ENCODE measurements at regions not wholly inside any gene's neighbourhood (a gene's known extent, or its start where the extent isn't known, plus 50 kb on each side); places are given as distances from the start of the nearest gene placed in this dataset.

DNA sequence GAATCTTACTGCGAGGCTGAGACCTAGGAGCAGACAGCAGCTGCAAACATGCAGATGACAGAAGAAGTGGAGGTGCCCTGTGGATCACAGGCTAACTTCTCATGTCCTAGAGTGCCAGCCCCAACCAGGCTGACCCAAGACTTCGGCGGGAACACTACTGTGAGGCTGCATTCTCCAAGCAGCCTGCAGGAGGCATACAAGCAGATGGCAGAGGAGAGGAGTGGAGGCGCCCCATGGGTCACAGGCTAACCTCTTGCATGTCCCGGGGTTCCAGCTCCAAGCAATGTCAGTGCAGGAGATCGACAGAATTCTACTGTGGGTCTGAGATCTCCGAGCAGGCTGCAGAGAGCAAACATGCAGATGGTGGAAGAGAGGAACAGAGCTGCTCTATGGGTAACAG is 98.1 kb upstream of the ZNF678 start:
- ChIA-PET POLR2A (ENCODE audit: low non-redundant PET) (no interaction called here), CTCF (no interaction called here)

DNA sequence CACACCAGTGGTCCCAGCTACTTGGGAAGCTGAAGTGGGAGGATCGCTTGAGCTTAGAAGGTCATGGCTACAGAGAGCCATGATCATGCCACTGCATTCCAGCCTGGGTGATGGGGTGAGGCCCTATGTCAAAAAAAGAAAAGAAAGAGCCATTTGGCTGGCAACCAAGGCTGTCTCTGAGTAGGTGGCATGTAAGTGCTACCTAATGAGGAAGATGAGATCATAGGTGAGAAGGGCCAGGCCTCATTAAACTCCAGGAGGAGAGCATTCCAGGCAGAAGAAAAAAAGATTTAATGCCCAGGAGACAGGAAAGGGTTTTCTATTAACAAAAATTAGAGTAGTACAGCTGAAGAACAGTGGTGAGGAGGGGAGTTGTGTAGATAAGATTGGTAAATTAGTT is 103.4 kb upstream of the ZNF678 start:
- ChIA-PET CTCF (interaction anchor here (0.6 kb wide), 1 partner anchor 81 kb away, joined by 4 read pairs; no protein-coding TSS in a partner anchor), POLR2A (ENCODE audit: low non-redundant PET) (no interaction called here)
- H3K27ac ChIP-seq: no peak overlapping the region
- DNase-seq (ENCODE audit: low spot score): no peak
- no peak for TF ChIP-seq CTCF (conservative IDR thresholded peaks at IDR 0.05; ENCODE audit: low read depth)

More for the DNA sequence above, 98.1 kb upstream of the ZNF678 start:
- DNase-seq (ENCODE audit: low spot score): no peak
- H3K27ac ChIP-seq: no peak overlapping the region
- no peak for TF ChIP-seq CTCF (conservative IDR thresholded peaks at IDR 0.05; ENCODE audit: low read depth)

DNA sequence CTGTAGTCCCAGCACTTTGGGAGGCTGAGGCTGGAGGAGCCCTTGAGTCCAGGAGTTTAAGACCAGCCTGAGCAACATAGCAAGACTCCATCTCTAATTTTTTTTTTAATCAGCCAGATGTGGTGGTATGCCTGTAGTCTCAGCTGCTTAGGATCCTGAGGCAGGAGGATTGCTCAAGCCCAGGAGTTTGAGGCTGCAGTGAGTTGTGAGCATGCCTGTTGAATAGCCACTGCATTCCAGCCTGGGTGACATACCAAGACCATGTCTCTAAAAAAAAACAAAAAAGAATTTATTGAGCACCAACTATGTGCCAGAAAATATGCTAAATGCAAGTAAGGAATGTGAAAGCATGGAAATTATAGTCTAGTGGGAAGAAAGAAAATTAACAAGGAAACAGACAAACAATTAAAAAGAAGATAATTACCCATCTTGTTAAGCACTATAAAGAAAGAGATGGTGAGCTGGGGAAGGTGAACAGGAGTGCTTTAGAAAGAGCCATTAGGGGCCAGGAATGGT is 104.0 kb upstream of the ZNF678 start:
- DNase-seq (ENCODE audit: low spot score): no peak
- ChIA-PET POLR2A (ENCODE audit: low non-redundant PET) (no interaction called here), CTCF (interaction anchor here (0.7 kb wide), 1 partner anchor 160 kb away, joined by 3 read pairs; no protein-coding TSS in a partner anchor)
- no peak overlapping the region for H3K27ac ChIP-seq
- no peak for TF ChIP-seq CTCF (conservative IDR thresholded peaks at IDR 0.05; ENCODE audit: low read depth)

- CTCF ChIA-PET: interaction anchor here (0.6 to 0.8 kb wide), 2 partner anchors 126 to 296 kb away, joined by 3 to 4 read pairs; no protein-coding TSS in a partner anchor
- DNase-seq (ENCODE audit: low spot score): no peak
- H3K27ac ChIP-seq: no peak overlapping the region
- POLR2A ChIA-PET (ENCODE audit: low non-redundant PET): no interaction called here
- TF ChIP-seq CTCF (conservative IDR thresholded peaks at IDR 0.05; ENCODE audit: low read depth): no peak
Observed at GRCh38 chr1:227454686-227455085, 108.7 kb upstream of the ZNF678 start.

- TF ChIP-seq CTCF (conservative IDR thresholded peaks at IDR 0.05; ENCODE audit: low read depth): no peak
- no peak for DNase-seq (ENCODE audit: low spot score)
- CTCF ChIA-PET: interaction anchor here (0.6 to 0.8 kb wide), 5 partner anchors 25 to 512 kb away, joined by 3 to 4 read pairs (median 3); no protein-coding TSS in a partner anchor
- POLR2A ChIA-PET (ENCODE audit: low non-redundant PET): no interaction called here
- no peak overlapping the region for H3K27ac ChIP-seq
Observed at GRCh38 chr1:227453631-227454355, 109.6 kb upstream of the ZNF678 start.

DNA sequence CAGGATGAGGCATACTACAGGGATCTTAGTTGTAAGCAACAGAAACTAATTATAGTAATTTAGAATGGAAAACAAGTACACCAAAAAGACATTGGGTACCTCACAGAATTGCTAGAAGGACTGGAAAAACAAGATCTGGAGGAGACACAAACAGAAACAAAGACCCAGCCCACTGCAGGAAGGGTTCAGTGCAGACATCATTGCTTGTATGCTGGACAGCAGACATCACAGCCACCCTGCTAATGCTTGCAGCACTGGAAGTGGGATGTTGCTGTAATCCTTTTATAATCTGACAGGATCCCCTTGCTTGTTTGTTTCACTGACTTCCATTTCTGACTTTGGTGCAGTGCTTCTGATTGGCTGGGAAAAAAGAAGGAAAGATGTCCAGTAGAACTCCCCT is 111.4 kb upstream of the ZNF678 start:
- no peak for TF ChIP-seq CTCF (conservative IDR thresholded peaks at IDR 0.05; ENCODE audit: low read depth)
- no peak for DNase-seq (ENCODE audit: low spot score)
- ChIA-PET CTCF (interaction anchor here (0.6 kb wide), 1 partner anchor 245 kb away, joined by 3 read pairs; no protein-coding TSS in a partner anchor), POLR2A (ENCODE audit: low non-redundant PET) (no interaction called here)
- H3K27ac ChIP-seq: no peak overlapping the region

Data from RWPE1 (cell line).